Inferior parietal cortex (tissue), 1 donor: ENCODE measurements at regions not wholly inside any gene's neighbourhood (a gene's known extent, or its start where the extent isn't known, plus 50 kb on each side); places are given as distances from the start of the nearest gene placed in this dataset.
"Not testable (repeated sequence)": the region's sequence is repeated elsewhere in the genome, so short reads cannot be mapped to it uniquely, and the experiment has no call there.

Source experiments
- DNase-seq: peaks from one replicate; pipeline ENCODE4 v3.0.0-alpha.2; 2016; ENCODE audit errors: extremely low spot score

GRCh38 chr3:8353364-8353763 is 148.3 kb upstream of the LMCD1 start:
- DNase-seq, result no peak

DNA sequence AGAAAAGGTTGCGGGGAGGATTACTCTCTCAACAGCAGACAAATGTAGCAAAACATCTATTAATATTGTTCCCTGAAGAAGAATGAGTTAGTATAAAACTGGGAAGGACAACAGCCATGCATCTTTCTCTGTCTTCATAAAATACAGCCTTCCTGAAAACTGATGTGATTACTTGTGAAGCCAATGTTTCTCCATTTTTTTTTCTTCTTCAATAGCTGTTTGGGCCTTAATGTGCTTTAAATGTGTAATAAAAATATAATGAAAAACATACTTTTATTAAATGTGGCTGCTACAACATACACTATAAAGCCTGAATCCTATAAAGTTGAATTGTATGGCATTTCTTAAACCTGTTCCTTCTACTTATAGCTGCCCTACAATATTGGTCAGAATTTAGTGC is 146.3 kb upstream of the LMCD1 start:
- DNase-seq, result no peak

- DNase-seq, result not testable (repeated sequence)
Observed at GRCh38 chr3:8356066-8356465, 145.6 kb upstream of the LMCD1 start.

DNA sequence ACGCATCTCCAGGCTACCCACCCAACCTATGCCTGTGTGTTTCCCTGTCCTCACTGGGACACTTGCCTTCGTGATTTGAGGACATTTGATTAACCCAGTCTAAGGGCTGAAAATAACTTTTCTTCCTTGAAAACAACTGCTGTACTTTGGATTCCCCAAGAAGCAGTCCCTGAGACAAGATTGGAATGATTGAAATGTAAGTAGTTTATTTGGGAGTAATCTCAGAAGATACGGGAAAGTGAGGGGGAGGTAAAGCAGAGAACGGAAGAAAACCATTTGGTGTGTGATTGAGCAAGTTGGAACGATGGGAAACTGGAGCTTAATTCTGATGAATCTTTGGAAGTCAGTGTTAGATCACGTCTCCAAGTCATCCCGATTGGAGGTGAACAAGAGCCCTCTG is 143.8 kb upstream of the LMCD1 start:
- no peak for DNase-seq

DNA sequence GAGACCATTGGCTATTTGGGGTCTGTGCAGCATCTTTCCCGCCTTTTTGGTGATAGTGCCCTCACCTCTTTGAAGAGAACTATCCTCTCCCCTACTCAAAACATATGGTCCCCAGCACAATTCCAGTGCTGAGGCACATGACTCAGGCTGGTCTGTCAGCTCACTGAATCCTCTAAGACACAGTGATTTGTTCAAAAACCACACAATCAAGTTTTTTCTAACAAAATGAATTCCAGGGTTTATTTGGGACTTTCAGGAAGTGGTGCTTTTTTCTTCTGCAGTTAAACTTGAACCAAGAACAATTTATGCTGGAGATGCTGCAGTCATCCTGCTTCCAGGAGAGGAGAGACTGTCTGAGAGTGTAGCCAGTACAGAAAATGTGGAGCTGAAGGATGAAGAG is 142.5 kb upstream of the LMCD1 start:
- no peak for DNase-seq

- DNase-seq, result no peak
Observed at GRCh38 chr3:8363200-8363599, 138.4 kb upstream of the LMCD1 start.

GRCh38 chr3:8365541-8365940 is 136.1 kb upstream of the LMCD1 start:
- no peak for DNase-seq

DNA sequence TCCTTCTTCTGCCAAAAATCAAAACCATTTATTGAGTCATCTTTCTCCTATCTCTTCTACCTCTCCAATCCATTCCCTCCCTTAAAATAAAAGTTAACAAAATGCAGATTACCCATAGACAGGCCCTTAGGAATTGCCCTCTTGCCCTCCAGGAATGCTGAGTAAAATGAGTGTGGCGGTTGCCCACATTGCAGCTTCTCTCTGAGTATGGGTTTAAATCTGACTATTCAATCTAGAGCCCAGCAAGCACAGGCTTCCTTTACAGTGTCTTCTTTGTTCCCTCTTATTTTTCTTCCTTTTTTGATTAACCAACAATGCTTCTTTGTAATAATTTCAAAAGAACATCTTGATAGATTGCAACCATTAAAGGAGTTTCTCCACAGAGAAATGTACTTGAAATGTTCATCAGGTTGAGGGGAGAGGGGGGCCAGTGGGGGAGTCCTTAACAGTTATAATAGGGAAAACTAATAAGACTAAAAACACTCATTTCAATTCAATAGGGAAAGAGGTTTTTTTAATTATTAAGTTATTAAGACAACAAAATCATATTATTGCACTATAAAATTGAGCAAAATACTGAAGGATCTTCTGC is 135.3 kb upstream of the LMCD1 start:
- DNase-seq, result no peak

DNA sequence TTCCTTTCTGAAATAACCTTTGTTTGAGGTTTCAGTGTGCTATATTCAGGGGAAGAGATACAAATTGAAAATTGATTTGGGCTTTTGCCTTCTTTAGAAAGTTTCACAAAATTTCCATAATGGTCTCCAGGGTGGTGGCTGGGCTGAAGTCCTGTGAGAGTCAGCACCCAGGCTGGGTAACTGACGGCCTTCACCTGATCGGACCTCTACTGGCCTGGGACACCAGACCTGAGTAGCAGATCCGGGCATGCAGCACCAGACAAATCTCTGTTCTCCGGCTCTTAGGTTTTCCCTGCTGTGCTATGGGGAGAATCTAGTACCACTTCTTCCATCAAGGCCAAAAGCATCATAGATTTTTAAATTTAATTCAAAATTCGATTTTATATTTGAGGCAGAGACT is 133.0 kb upstream of the LMCD1 start:
- no peak for DNase-seq

DNA sequence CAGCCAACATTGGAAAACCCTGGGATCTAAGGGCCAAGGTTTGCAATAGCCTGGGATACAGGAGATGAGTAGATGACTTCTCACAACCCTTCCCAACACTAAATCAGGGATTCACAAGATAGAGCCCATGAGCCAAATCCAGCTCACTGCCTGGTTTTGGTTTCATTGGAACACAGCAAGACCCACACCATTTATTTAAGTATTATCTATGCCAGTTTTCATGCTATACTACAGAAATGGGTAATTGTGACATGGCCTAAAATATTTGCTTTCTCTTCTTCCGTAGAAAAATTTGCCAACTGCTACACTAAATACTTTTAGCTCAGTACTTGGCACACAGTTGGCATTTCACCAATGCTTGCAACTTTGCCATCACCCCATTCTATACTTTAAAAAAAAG is 132.0 kb upstream of the LMCD1 start:
- no peak for DNase-seq

DNA sequence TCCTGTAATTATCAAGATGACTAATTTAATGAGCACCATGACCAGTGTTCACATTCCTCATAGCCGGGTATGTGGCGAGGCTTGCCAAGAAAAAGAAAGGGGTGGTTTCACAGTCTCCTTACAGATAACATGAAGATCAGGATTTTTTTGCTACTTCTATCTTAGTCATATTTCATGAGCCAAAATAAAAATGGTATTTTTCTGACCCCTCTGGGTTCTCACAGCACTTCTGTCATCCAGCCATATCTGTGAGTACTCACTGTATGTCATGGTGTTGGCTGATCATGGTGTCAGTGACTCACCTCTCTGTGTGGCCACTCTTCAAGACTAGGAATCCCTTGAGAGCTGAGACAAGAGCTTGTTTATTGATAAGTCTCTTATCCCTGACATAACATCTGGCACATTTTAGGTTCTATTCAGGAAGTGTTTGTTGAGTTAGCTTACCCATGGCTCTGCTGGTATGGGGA is 130.5 kb upstream of the LMCD1 start:
- no peak for DNase-seq

- DNase-seq, result no peak
Observed at GRCh38 chr3:8371960-8372463, 129.6 kb upstream of the LMCD1 start.

- no peak for DNase-seq
Observed at GRCh38 chr3:8380904-8381704, 120.5 kb upstream of the LMCD1 start.

- no peak for DNase-seq
Observed at GRCh38 chr3:8385848-8386620, 115.6 kb upstream of the LMCD1 start.

DNA sequence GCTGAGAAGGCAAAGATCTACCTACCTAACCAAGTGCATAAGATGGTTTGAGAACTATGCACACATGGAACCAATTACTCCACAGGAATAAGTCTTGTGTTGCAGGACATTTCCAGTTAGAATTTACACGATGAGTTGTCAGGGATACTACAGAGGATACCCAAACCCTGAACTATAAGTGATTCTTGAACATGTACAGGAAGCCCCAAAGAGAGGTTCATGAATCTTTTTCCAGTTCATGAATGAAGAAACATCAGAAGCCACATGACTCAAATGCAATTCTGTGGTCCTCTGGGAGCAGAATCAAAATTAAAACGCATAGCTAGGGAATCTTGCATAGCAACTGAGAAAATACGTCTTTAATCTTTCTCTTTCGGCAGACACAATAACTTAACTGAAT is 114.1 kb upstream of the LMCD1 start:
- DNase-seq, result no peak

- DNase-seq, result no peak
Observed at GRCh38 chr3:8399686-8400085, 101.9 kb upstream of the LMCD1 start.

DNA sequence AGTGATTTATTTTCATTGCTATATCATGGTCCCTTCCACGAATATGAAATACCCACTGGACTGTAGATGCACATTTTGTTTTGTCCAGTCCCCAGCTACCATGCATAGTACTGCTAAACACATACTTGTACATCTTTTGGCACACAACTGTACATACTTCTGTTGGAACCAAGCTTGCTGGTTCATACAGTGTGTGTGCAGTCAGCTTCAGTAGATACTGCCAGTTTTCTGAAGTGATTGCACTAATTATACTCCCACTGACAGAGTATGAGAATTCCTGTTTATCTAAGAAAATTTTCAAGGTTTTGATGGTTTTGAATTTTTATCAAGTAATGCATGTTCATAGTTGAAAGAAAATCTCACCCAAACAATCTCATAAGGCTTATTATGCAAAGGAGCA is 100.7 kb upstream of the LMCD1 start:
- DNase-seq, result no peak

DNA sequence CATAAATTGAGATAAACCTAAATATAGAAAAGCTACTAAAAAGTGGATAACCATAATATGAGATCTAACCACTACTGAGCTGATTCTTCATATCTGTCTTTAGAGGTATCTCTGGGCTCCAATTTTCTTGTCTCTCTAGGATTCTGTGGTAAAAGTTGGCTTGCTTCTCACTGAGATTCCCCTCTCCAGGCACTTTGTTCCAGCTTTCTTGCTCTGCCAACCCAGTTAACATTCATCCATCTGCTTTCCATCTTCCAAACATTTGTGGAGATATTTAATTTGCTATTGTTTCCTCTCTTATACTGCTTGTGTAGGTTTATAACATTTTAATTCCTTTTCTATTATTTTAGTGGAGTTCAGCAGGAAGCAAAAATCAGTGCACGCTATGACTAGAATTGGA is 97.6 kb upstream of the LMCD1 start:
- DNase-seq, result no peak

GRCh38 chr3:8405144-8405543 is 96.5 kb upstream of the LMCD1 start:
- DNase-seq, result no peak

GRCh38 chr3:8406479-8406878 is 95.1 kb upstream of the LMCD1 start:
- DNase-seq, result no peak

- DNase-seq, result no peak
Observed at GRCh38 chr3:8413337-8413926, 88.2 kb upstream of the LMCD1 start.

- DNase-seq, result no peak
Observed at GRCh38 chr3:8416965-8417364, 84.7 kb upstream of the LMCD1 start.
